Lower leg skin (tissue), 3 donors: ENCODE measurements at regions not wholly inside any gene's neighbourhood (a gene's known extent, or its start where the extent isn't known, plus 50 kb on each side); places are given as distances from the start of the nearest gene placed in this dataset.

Experiments
- POLR2A ChIP-seq, 2 donors: fragments of 450-650 bp; IDR thresholded peaks; one replicate each; pipeline ENCODE4 v1.6.1; 2016 to 2017; ENCODE audit warnings: antibody characterized with exemption in 2 of 2, mild to moderate bottlenecking in 1 of 2, moderate library complexity in 1 of 2
- TF ChIP-seq, protein P1 (sequence below), 3 donors: fragments of 450-650 bp; IDR thresholded peaks; one replicate each; pipeline ENCODE4 v1.5.1; 2016; ENCODE audit warnings: antibody characterized with exemption in 3 of 3, mild to moderate bottlenecking in 3 of 3, moderate library complexity in 2 of 3

GRCh38 chr6:140825731-140826130, 1307.0 kb upstream of the GJE1 start:
- TF ChIP-seq, protein P1, sequence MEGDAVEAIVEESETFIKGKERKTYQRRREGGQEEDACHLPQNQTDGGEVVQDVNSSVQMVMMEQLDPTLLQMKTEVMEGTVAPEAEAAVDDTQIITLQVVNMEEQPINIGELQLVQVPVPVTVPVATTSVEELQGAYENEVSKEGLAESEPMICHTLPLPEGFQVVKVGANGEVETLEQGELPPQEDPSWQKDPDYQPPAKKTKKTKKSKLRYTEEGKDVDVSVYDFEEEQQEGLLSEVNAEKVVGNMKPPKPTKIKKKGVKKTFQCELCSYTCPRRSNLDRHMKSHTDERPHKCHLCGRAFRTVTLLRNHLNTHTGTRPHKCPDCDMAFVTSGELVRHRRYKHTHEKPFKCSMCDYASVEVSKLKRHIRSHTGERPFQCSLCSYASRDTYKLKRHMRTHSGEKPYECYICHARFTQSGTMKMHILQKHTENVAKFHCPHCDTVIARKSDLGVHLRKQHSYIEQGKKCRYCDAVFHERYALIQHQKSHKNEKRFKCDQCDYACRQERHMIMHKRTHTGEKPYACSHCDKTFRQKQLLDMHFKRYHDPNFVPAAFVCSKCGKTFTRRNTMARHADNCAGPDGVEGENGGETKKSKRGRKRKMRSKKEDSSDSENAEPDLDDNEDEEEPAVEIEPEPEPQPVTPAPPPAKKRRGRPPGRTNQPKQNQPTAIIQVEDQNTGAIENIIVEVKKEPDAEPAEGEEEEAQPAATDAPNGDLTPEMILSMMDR (IDR thresholded peaks at IDR 0.05): no peak
- TF ChIP-seq POLR2A (IDR thresholded peaks at IDR 0.05): no peak
